H9 (cell line): ENCODE measurements at regions not wholly inside any gene's neighbourhood (a gene's known extent, or its start where the extent isn't known, plus 50 kb on each side); places are given as distances from the start of the nearest gene placed in this dataset.

Source experiments
- DNase-seq: peaks from one replicate; pipeline ENCODE4 v3.0.0-alpha.2; 2017
- H2AFZ ChIP-seq: one replicate; pipeline ENCODE4 v1.6.1; 2013; ENCODE audit warnings: mild to moderate bottlenecking, low read length, control low read depth, moderate library complexity
- H2AK5ac ChIP-seq: 2 replicates; pipeline ENCODE4 v1.6.1; 2013; ENCODE audit warnings: low read length, control low read depth, mixed read lengths; ENCODE audit not compliant: insufficient read length
- H2BK120ac ChIP-seq: one replicate; pipeline ENCODE4 v1.6.1; 2013; ENCODE audit warnings: low read depth, mild to moderate bottlenecking, low read length, control low read depth, inconsistent platforms; ENCODE audit not compliant: poor library complexity, severe bottlenecking
- H2BK12ac ChIP-seq: 2 replicates; pipeline ENCODE4 v1.6.1; 2013; ENCODE audit warnings: low read length, control low read depth, mixed read lengths, low read depth; ENCODE audit not compliant: insufficient read length
- H2BK15ac ChIP-seq: 2 replicates; pipeline ENCODE4 v1.6.1; 2013; ENCODE audit warnings: low read depth, low read length, control low read depth
- H2BK20ac ChIP-seq: one replicate; pipeline ENCODE4 v1.6.1; 2013; ENCODE audit warnings: low read depth, mild to moderate bottlenecking, low read length, control low read depth, inconsistent platforms; ENCODE audit not compliant: poor library complexity, severe bottlenecking
- H2BK5ac ChIP-seq: 2 replicates; pipeline ENCODE4 v1.6.1; 2013; ENCODE audit warnings: low read length, control low read depth, mixed read lengths; ENCODE audit not compliant: insufficient read length
- H3K14ac ChIP-seq: 2 replicates; pipeline ENCODE4 v1.6.1; 2013; ENCODE audit warnings: low read length, control low read depth; ENCODE audit not compliant: insufficient read depth
- H3K18ac ChIP-seq: 2 replicates; pipeline ENCODE4 v1.6.1; 2013; ENCODE audit warnings: low read depth, mild to moderate bottlenecking, mixed read lengths, low read length, control low read depth; ENCODE audit not compliant: insufficient read length
- H3K23ac ChIP-seq: 2 replicates; pipeline ENCODE4 v1.6.1; 2013; ENCODE audit warnings: low read length, control low read depth, mixed read lengths, low read depth; ENCODE audit not compliant: insufficient read length
- H3K23me2 ChIP-seq: 2 replicates; pipeline ENCODE4 v1.6.1; 2013; ENCODE audit warnings: low read depth, mild to moderate bottlenecking, mixed read lengths, low read length, control low read depth; ENCODE audit not compliant: insufficient read length, poor library complexity, severe bottlenecking
- H3K27ac ChIP-seq: 2 replicates; pipeline ENCODE4 v1.5.1; 2013; ENCODE audit warnings: low read length, control low read depth, mixed read lengths, low read depth; ENCODE audit not compliant: insufficient read length
- H3K27me3 ChIP-seq: 2 replicates; pipeline ENCODE4 v1.6.1; 2013; ENCODE audit warnings: low read length, control low read depth, inconsistent platforms; ENCODE audit not compliant: insufficient read depth
- H3K4ac ChIP-seq: 2 replicates; pipeline ENCODE4 v1.6.1; 2013; ENCODE audit warnings: low read depth, mild to moderate bottlenecking, control low read depth, inconsistent platforms, low read length, moderate library complexity
- H3K4me1 ChIP-seq: 2 replicates; pipeline ENCODE4 v1.6.1; 2013; ENCODE audit warnings: low read length, control low read depth, inconsistent platforms; ENCODE audit not compliant: insufficient read depth
- H3K4me2 ChIP-seq: 2 replicates; pipeline ENCODE4 v1.6.1; 2013; ENCODE audit warnings: low read length, control low read depth, mixed read lengths; ENCODE audit not compliant: insufficient read length, insufficient read depth
- H3K56ac ChIP-seq: 2 replicates; pipeline ENCODE4 v1.6.1; 2013; ENCODE audit warnings: low read depth, mild to moderate bottlenecking, mixed read lengths, low read length, control low read depth; ENCODE audit not compliant: insufficient read length
- H3K79me1 ChIP-seq: 2 replicates; pipeline ENCODE4 v1.6.1; 2013; ENCODE audit warnings: low read depth, mild to moderate bottlenecking, moderate library complexity, low read length, control low read depth, inconsistent platforms; ENCODE audit not compliant: insufficient read depth, poor library complexity, severe bottlenecking
- H3K79me2 ChIP-seq: 2 replicates; pipeline ENCODE4 v1.6.1; 2013; ENCODE audit warnings: low read length, control low read depth, inconsistent platforms; ENCODE audit not compliant: insufficient read depth
- H3K9ac ChIP-seq: 2 replicates; pipeline ENCODE4 v1.6.1; 2013; ENCODE audit warnings: low read length, control low read depth, mixed read lengths; ENCODE audit not compliant: insufficient read length; ENCODE audit errors: extremely low read depth
- H3K9me3 ChIP-seq: one replicate; pipeline ENCODE4 v1.6.1; 2013; ENCODE audit warnings: low read depth, low read length, inconsistent platforms; ENCODE audit not compliant: control insufficient read depth
- H3T11ph ChIP-seq: one replicate; pipeline ENCODE4 v1.6.1; 2013; ENCODE audit warnings: mild to moderate bottlenecking, low read length, control low read depth, inconsistent platforms
- H4K20me1 ChIP-seq: one replicate; pipeline ENCODE4 v1.6.1; 2013; ENCODE audit not compliant: control insufficient read depth, insufficient read length, insufficient read depth
- H4K5ac ChIP-seq: 2 replicates; pipeline ENCODE4 v1.6.1; 2013; ENCODE audit warnings: low read depth, mild to moderate bottlenecking, mixed read lengths, low read length, control low read depth; ENCODE audit not compliant: insufficient read length
- H4K8ac ChIP-seq: replicated peaks from 2 replicates; pipeline ENCODE4 v1.6.1; 2013; ENCODE audit warnings: low read length, control low read depth, mixed read lengths, low read depth; ENCODE audit not compliant: insufficient read length
- H4K91ac ChIP-seq: 2 replicates; pipeline ENCODE4 v1.6.1; 2013; ENCODE audit warnings: low read depth, mild to moderate bottlenecking, moderate library complexity, mixed read lengths, low read length, control low read depth; ENCODE audit not compliant: insufficient read length
- H3K27ac Mint-ChIP-seq, 3 experiments: 2 replicates in 2 of 3; 3 replicates in 1 of 3; pipeline ENCODE4 v1.8.0; 2020 to 2021; ENCODE audit warnings: mixed read lengths in 3 of 3, mild to moderate bottlenecking in 1 of 3, moderate library complexity in 1 of 3
- H3K27me3 Mint-ChIP-seq: 2 replicates; pipeline ENCODE4 v1.8.0; 2021; ENCODE audit warnings: low read depth, mild to moderate bottlenecking, moderate library complexity, mixed read lengths
- H3K36me3 Mint-ChIP-seq, 3 experiments: 2 replicates in 2 of 3; 3 replicates in 1 of 3; pipeline ENCODE4 v1.8.0; 2020 to 2021; ENCODE audit warnings: low read depth in 3 of 3, mixed read lengths in 3 of 3; ENCODE audit not compliant: insufficient read depth in 1 of 3
- H3K4me1 Mint-ChIP-seq, 2 experiments: 2 replicates each; pipeline ENCODE4 v1.8.0; 2020; ENCODE audit warnings: mixed read lengths in 2 of 2
- H3K4me3 Mint-ChIP-seq, 2 experiments: 2 replicates in 1 of 2; 3 replicates in 1 of 2; pipeline ENCODE4 v1.8.0; 2020 to 2021; ENCODE audit warnings: mild to moderate bottlenecking in 2 of 2, mixed read lengths in 2 of 2, moderate library complexity in 1 of 2
- H3K9me3 Mint-ChIP-seq, 2 experiments: 2 replicates in 1 of 2; 3 replicates in 1 of 2; pipeline ENCODE4 v1.8.0; 2020; ENCODE audit warnings: mild to moderate bottlenecking in 2 of 2, mixed read lengths in 2 of 2, moderate library complexity in 1 of 2
- WGBS: extraction: QIAGEN DNeasy Blood & Tissue Kit; methylation state at CpG from one replicate; pipeline ENCODE4 v1.1.7; 2013; ENCODE audit warnings: missing lambda C conversion rate, low lambda C conversion rate, mixed read lengths; ENCODE audit not compliant: insufficient read length; ENCODE audit errors: extremely low coverage; 5-methylcytosine and 5-hydroxymethylcytosine counted together
- TF ChIP-seq, protein P1 (sequence below): fragments of 200-600 bp; sonication (generic); conservative IDR thresholded peaks from 3 replicates; pipeline ENCODE4 v1.8.0; 2021; ENCODE audit warnings: antibody characterized with exemption, mild to moderate bottlenecking

DNA sequence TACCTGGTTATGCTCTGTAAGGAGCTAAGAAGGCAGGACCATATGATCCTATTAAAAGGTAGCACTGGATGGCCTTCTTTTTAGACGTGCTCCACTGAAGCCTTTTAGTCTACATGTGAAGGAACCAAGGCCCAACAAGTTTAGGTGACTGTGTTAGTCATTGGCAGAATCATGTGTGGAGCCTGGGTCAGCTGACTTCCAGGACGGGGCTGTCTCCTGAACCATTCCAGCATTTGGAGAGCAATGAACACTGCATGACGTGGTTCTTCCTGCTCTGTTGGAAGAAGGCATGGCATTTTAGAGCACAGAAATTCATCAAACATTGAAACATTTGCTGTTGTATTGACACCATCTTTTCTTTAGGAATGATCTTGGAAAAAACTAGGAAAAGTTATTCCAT, 87.8 kb upstream of the TIAM2 start:
- H2BK5ac ChIP-seq = no peak overlapping the region
- no peak overlapping the region for H3K18ac ChIP-seq
- H3K27me3 Mint-ChIP-seq = no peaks in the 10 kb centered on the region
- H3K27me3 ChIP-seq = no peaks in the 10 kb centered on the region
- H2AK5ac ChIP-seq = no peak overlapping the region
- no peaks in the 10 kb centered on the region for H3K79me2 ChIP-seq
- H3K14ac ChIP-seq = no peak overlapping the region
- H4K5ac ChIP-seq = no peak overlapping the region
- peaks cover 0 to 2% (median 0%) of the 10 kb centered on the region in 3 experiments; a peak in 1 of 7 replicates for H3K36me3 Mint-ChIP-seq
- no peak overlapping the region for H2BK12ac ChIP-seq
- H2AFZ ChIP-seq = no peak overlapping the region
- no peak overlapping the region; a peak in 1 of 7 replicates for H3K27ac Mint-ChIP-seq
- no peak overlapping the region for H3K27ac ChIP-seq
- H3K79me1 ChIP-seq = no peaks in the 10 kb centered on the region
- H4K91ac ChIP-seq = no peak overlapping the region
- H3T11ph ChIP-seq = no peak overlapping the region
- H3K9ac ChIP-seq = no peak overlapping the region
- H4K20me1 ChIP-seq = no peaks in the 10 kb centered on the region
- no peak overlapping the region for H3K4me3 Mint-ChIP-seq
- H4K8ac ChIP-seq = no peak overlapping the region
- H3K9me3 Mint-ChIP-seq = no peaks in the 10 kb centered on the region
- no peak for DNase-seq
- no peak overlapping the region for H2BK120ac ChIP-seq
- no peak overlapping the region for H3K4ac ChIP-seq
- peaks cover 14% of the 10 kb centered on the region in 2 experiments for H3K4me1 Mint-ChIP-seq
- no peak overlapping the region for H2BK20ac ChIP-seq
- H3K23ac ChIP-seq = no peak overlapping the region
- no CpG with 5 or more reads among the region's 3 CpGs for WGBS
- H3K56ac ChIP-seq = no peak overlapping the region
- H2BK15ac ChIP-seq = no peak overlapping the region
- TF ChIP-seq, protein P1, sequence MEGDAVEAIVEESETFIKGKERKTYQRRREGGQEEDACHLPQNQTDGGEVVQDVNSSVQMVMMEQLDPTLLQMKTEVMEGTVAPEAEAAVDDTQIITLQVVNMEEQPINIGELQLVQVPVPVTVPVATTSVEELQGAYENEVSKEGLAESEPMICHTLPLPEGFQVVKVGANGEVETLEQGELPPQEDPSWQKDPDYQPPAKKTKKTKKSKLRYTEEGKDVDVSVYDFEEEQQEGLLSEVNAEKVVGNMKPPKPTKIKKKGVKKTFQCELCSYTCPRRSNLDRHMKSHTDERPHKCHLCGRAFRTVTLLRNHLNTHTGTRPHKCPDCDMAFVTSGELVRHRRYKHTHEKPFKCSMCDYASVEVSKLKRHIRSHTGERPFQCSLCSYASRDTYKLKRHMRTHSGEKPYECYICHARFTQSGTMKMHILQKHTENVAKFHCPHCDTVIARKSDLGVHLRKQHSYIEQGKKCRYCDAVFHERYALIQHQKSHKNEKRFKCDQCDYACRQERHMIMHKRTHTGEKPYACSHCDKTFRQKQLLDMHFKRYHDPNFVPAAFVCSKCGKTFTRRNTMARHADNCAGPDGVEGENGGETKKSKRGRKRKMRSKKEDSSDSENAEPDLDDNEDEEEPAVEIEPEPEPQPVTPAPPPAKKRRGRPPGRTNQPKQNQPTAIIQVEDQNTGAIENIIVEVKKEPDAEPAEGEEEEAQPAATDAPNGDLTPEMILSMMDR = no peak
- H3K4me1 ChIP-seq = peaks cover 2% of the 10 kb centered on the region; the same call in 1 of the 2 replicates
- no peaks in the 10 kb centered on the region for H3K9me3 ChIP-seq
- H3K4me2 ChIP-seq = no peak overlapping the region
- no peaks in the 10 kb centered on the region for H3K23me2 ChIP-seq
